ENCODE measurements at regions not wholly inside any gene's neighbourhood (a gene's known extent, or its start where the extent isn't known, plus 50 kb on each side); places are given as distances from the start of the nearest gene placed in this dataset.
"Not testable (repeated sequence)": the region's sequence is repeated elsewhere in the genome, so short reads cannot be mapped to it uniquely, and the experiment has no call there.

DNA sequence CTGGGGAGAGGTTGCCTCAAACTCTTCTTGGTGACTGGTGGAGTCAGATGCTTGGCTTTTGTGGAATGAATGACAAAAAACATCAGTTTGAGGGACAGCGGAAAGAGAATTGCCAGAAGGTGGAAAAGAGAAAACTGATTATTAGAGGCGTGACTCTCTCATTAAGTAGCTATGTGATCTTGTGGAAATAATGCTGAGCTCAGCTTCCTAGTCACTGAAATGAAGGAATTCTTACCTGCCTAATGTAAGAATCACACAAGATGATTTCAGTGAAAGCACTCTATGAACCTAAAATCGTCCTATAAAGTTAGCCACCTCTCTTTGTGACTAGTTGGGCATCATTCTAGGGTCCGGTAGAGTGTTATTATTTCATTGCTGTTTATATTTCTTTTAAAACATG lies 498.8 kb downstream of the TMEM135 start:
- Histone ChIP-seq H3K27me3 (no peaks in the 10 kb centered on the region), H3K9me3 (no peaks in the 10 kb centered on the region), H3K4me1 (no peaks in the 10 kb centered on the region), H3K36me3 (no peaks in the 10 kb centered on the region), H3K27ac (no peak overlapping the region), H3K4me3 (no peak overlapping the region)
- TF ChIP-seq CTCF (IDR thresholded peaks at IDR 0.05) = no peak
- intact Hi-C loops (cut with DNase I) = no loop called here
- ATAC-seq (no peak), DNase-seq (no peak)

- DNase-seq = no peak
- H3K27ac ChIP-seq = no peak overlapping the region
- no peak for ATAC-seq
- H3K9me3 ChIP-seq = no peaks in the 10 kb centered on the region
- intact Hi-C loops (cut with DNase I) = no loop called here
- H3K4me1 ChIP-seq = no peaks in the 10 kb centered on the region
- no peaks in the 10 kb centered on the region for H3K27me3 ChIP-seq
- H3K4me3 ChIP-seq = no peak overlapping the region
- H3K36me3 ChIP-seq = no peaks in the 10 kb centered on the region
- no peak for TF ChIP-seq CTCF (IDR thresholded peaks at IDR 0.05)
Measured at GRCh38 chr11:87536016-87536415, 498.3 kb downstream of the TMEM135 start.

DNA sequence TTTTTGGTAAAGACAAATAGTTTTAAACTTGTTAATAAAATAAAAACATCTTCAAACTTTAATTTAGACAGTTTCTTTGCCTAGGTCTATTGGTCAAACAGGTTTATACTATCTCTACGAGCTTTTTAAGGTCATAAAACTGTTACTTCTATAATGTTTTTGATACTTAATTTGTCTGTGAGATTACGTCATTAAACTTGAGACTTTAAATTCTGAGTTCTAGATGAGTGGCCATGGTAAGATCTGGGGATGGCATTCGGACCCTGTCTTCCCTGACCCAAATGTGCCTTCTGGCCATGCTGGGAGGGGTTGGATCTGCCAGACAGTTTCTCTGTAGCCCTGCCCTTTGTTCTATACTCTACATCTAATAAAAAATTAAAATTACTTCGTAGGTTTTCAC lies 497.8 kb downstream of the TMEM135 start:
- no peaks in the 10 kb centered on the region for H3K4me1 ChIP-seq
- H3K27me3 ChIP-seq = no peaks in the 10 kb centered on the region
- ATAC-seq (no peak), DNase-seq (no peak)
- H3K9me3 ChIP-seq = no peaks in the 10 kb centered on the region
- H3K36me3 ChIP-seq = no peaks in the 10 kb centered on the region
- no peak overlapping the region for H3K27ac ChIP-seq
- TF ChIP-seq CTCF (IDR thresholded peaks at IDR 0.05) = no peak
- intact Hi-C loops (cut with DNase I) = no loop called here
- no peak overlapping the region for H3K4me3 ChIP-seq

DNA sequence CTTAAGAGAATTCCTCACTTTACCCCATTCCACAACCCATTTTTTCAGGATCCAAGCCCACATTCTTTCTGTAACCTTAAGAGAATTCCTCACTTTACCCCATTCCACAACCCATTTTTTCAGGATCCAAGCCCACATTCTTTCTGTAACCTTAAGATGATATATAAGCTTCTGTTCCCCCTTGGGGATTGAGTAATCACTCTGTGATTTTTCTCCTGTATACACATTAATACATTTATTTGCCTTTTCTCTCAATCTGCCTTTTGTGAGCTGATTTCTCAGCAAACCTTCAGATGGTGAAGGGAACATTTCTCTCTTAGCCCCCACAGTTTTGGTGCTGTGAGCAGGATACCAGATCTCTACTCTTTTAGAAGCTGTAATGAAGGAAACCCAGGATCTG lies 494.1 kb downstream of the TMEM135 start:
- H3K27me3 ChIP-seq; DNase-seq; intact Hi-C loops (cut with DNase I); H3K36me3 ChIP-seq; ATAC-seq; H3K4me3 ChIP-seq; H3K27ac ChIP-seq; H3K4me1 ChIP-seq; H3K9me3 ChIP-seq: not testable (repeated sequence)

GRCh38 chr11:87529486-87529885 lies 491.8 kb downstream of the TMEM135 start:
- DNase-seq = no peak
- intact Hi-C loops (cut with DNase I) = no loop called here
- no peak for ATAC-seq

More at GRCh38 chr11:87529486-87529885, 491.8 kb downstream of the TMEM135 start:
- H3K9me3 ChIP-seq = peaks cover 0 to 9% of the 10 kb centered on the region in 2 donors
- no peak for TF ChIP-seq CTCF (IDR thresholded peaks at IDR 0.05)
- H3K36me3 ChIP-seq = no peaks in the 10 kb centered on the region
- no peaks in the 10 kb centered on the region for H3K27me3 ChIP-seq
- no peak overlapping the region for H3K27ac ChIP-seq
- no peak overlapping the region for H3K4me3 ChIP-seq
- H3K4me1 ChIP-seq = no peaks in the 10 kb centered on the region
